Esophagus squamous epithelium (tissue), 4 donors: ENCODE measurements at regions not wholly inside any gene's neighbourhood (a gene's known extent, or its start where the extent isn't known, plus 50 kb on each side); places are given as distances from the start of the nearest gene placed in this dataset.

Source experiments
- CTCF ChIP-seq, 6 experiments: fragments of 450-650 bp in 4 of 6; fragments of 200-600 bp in 2 of 6; sonication (generic) in 2 of 6; IDR thresholded peaks; one replicate each; pipeline ENCODE4 v1.5.1; 2016 to 2019; ENCODE audit warnings: antibody characterized with exemption in 6 of 6, mild to moderate bottlenecking in 4 of 6, moderate library complexity in 4 of 6
- POLR2A ChIP-seq, 4 donors: fragments of 450-650 bp; IDR thresholded peaks; one replicate each; pipeline ENCODE4 v1.6.1; 2017; ENCODE audit warnings: antibody characterized with exemption in 4 of 4, mild to moderate bottlenecking in 4 of 4, moderate library complexity in 3 of 4

GRCh38 chr12:102653406-102653805, 173.0 kb upstream of the IGF1 start:
- TF ChIP-seq CTCF (IDR thresholded peaks at IDR 0.05) (no peak), POLR2A (IDR thresholded peaks at IDR 0.05) (no peak)
